Middle frontal gyrus (tissue), 1 donor: ENCODE measurements at regions not wholly inside any gene's neighbourhood (a gene's known extent, or its start where the extent isn't known, plus 50 kb on each side); places are given as distances from the start of the nearest gene placed in this dataset.
"Not testable (repeated sequence)": the region's sequence is repeated elsewhere in the genome, so short reads cannot be mapped to it uniquely, and the experiment has no call there.

Experiments
- DNase-seq: peaks from one replicate; pipeline ENCODE4 v3.0.0-alpha.2; 2015; ENCODE audit warnings: low spot score; ENCODE audit errors: extremely low spot score

DNA sequence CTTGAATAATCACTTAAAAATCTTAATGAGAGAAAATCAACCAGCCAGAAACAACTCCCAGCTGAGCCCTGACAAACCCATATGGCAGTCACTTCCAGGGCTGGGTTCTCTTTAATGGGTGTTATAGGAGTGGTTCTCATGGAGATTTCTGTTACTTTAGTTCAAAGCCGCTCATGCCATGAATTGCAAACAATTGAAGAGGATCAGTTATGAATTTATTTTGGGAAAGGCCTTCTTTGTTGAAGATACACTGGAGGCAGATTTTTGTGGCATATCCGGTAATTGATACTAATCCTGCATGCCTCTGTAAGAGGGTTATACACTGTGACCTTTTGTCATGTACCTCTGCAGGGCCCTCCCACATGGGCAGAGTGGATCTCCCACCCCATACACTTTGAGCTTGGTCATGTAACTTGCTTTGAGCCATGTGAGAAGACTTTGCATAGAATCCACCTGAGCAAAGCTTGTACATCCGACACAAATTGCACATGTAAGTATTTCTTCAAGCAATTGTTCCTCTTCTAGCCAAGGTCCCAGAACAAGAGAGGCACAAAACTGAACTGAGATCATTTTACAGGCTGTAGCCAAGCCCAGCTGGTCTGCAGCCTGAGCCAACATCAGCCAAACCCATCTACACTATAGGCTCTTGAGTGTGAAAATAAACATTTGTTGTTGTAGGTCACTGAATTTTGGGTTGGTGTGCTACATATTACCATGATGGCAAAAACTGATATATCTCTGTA lies 492.3 kb downstream of the PREX1 start:
- DNase-seq = no peak

DNA sequence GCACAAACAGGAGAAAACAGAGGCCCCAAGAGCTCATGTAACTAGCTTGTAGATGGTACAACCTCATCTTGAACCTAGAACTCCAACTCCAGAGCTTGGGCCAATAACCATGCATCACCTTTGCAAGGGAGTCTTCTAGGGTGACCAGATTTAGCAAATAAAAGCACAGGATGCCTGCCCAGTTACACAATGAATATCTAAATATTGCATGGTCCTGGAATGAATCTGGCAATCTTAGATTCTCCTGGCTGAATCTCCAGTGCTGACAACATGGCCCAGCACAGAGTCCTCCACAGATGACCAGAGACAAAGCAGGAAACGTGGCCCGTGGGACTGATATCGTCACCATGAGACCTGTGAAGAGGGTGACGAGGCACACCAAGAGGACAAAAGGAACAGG lies 494.1 kb downstream of the PREX1 start:
- DNase-seq = no peak

DNA sequence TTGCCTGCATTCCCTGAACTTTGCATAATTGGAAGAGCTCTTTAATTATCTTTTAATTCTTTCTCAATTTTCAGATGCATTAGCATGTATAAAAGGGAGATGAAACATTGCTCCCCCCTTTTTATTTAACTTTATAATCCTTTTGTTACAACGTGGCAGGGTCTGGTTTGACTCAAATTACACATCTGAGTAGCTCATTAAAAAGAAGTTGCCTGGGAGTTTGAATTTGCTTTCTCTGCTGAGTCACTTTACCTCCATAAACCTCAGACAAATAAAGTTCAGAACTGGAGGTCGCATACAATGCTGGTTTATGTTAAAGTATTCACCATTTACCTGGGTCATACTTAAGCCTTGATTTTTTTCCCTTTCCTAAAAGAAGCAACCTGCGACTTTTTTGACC lies 495.2 kb downstream of the PREX1 start:
- DNase-seq = no peak

DNA sequence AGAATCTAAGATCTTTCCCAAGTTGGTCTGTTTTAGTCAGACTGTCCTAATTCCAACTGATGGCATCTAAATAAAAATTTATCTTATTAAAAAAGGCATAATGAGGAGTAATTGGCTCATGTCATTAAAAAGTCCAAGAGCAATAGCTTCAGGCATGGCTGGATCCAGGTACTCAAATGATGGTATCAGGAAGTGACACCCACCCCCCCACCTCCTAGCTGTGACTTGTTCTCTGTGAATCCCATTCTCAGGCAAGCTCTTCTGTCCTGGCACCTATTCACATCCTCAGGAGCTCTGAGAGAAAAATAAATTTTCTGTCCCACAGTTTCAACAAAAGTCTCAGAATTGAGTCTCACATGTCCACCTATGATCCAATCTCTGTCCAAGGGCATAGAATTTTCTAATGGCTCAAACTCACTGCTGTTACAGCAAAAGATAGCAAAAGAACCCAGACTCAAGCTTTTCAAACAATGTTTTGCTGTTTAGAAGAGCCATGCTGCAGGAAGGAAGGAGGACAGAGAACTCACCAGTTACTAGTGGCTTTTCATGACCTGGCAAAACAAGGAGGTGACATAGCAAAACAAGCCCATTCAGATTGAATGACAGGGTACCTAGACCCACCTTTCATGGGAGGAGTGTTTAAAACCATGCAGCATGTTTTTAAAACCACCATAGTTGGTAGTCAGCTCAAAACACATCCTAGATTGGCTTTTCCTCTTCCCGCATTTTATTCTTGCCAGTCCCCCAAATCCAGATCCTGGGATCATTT lies 496.1 kb downstream of the PREX1 start:
- DNase-seq = no peak

DNA sequence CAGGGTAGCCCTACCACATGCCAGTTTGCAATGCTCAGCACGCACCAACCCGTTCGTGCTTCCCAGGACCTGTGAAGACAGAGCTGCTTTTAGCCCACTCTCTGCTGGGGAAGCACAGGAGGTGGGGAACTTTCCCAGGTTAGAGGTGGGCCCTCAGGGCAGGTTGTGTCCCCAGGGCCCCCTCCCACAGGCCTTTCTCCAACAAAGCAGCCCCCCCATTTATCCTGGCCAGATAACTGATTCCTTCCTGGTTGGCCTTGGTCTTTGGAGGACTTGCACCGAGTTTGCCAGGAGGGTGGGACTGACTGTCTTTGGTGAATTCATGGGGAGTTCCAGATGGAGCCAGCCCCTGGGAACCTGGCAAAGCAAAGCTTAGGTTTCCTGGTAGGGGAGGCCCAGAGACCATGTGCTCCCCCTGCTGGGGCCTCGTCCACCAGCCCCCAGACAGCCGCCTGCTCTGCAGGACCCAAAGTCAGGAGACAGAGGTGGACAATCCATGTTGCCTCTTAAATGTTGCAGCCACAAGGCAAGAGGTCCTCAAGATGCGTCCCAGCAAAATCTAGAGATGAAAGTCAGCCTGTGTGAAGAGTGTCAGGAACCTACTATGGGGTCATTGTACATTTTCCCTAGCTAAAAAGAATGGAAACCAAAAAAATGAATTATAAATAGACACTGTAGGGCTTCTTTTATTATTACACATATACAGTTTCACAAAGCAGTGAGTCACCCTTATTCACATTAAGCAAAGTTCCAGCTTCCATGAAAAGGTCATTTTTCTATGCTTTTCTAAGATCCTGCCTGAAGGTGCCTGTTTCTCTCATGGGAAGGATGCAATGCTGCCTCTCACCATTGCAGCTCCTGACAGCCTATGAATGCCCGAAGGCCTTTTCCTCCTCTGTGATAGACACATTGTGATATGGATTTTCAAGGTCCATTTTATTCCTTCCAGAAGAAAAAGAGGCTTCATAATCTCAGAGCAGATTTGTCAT lies 497.8 kb downstream of the PREX1 start:
- DNase-seq = no peak

DNA sequence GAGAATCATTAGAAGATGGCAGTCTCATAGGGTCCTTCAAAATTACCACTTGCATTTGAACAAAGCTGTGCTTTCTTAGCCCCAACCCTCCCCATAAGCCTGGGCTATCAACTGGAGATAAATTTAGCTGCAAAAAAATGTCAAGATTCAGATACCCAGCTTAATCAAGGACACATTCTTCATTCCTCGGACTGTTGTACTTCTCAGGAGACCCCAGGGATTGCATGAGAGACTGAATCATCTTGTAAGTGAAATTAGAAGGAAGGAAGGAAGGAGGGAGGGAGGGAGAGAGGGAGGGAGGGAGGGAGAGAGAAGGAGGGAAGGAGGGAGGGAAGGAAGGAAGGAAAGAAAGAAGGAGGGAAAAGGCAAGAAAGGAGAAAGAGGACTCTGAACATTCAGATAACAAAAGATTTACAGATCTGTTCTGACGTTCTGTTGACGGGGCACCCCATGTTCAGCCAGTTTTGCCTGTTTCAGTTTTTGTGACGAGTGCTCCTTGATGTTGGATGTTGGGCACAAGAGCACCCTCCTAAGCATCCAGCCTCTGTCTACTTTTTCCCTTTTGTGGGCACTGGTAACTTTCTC lies 498.7 kb downstream of the PREX1 start:
- DNase-seq = no peak

DNA sequence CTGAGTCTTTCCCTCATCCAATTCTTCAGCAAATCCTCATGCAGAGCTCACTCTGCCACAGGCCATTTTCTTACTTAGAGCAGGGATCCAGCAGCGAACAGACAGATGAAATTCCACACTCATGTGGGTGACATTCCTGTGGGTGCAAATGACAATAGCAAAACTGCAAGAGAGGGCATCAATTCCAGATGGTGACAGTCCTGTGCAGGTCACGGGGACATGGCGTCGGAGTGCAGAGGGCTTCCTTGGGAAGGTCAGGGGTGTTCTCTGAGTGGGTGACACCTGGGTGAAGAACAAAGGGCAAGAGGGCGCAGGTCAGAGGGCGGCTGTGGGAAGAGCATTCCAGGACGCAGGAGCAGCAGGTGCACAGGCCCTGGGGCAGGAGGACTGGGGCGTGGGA lies 500.0 kb downstream of the PREX1 start:
- not testable (repeated sequence) for DNase-seq

DNA sequence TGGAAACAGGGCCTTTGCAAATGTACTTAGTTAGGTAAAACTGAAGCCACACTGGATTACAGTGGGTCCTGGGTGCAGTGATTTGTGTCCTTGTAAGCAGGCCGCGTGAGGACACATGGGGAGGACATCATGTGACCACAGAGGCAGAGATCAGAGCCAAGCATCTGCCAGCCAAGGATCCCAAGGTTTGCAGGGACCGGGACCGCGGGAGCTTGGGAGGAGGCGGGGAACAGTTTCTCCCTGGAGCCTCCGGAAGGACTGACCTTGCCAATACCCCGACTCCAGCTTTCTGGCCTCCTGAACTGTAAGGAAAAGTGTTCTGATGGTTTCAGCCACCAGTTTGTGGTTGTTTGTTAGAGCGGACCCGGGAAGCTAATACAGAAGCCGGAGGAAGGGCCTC lies 500.9 kb downstream of the PREX1 start:
- DNase-seq = no peak

DNA sequence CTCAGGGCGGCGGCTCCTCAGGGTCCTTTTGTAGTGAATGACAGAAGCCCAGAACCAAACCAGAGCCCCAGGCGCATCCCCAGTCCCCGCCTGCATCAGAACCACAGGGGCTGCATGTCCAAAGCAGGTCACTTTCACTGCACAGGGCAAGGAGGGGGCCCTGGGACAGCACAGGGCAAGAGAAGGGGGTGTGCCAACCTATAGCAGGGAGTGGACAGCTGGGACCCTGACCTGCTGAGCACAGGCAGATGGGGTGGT lies 501.4 kb downstream of the PREX1 start:
- DNase-seq = no peak

DNA sequence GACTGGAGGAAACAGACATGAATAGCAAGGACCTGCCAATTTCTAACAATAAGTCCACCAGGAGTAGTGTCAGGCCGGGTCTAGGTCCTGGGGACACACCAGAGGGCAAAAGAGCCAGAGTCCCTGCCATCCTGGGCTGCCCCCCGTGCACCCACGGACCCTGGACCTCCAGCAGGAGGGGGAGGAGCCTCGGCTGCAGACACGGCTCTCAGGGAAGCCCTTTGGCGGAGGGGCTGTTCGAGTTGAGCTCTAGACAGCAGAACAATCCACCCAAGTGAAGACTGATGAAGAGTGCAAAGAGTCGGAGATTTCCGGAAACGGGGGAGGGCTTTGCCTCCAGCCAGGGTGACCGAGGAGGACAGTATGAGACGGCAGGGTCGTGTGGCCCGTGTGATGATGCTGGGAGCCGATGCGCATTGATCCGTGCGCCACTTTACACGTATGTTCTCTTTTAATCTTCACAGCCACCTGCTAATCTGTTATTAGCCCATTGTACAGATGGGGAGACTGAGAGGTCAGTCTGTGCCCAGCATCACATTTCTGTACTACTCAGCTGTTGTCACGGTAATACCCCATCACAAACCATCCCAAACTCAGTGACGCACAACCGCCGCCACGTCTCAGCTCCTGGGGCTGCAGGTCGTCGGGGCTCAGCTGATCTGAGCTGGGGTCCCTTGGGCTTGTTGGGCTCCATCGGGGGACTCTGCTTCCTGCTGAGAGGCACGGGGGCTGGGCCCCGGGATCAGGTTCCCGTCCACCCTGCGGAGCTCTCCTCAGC lies 502.0 kb downstream of the PREX1 start:
- no peak for DNase-seq

DNA sequence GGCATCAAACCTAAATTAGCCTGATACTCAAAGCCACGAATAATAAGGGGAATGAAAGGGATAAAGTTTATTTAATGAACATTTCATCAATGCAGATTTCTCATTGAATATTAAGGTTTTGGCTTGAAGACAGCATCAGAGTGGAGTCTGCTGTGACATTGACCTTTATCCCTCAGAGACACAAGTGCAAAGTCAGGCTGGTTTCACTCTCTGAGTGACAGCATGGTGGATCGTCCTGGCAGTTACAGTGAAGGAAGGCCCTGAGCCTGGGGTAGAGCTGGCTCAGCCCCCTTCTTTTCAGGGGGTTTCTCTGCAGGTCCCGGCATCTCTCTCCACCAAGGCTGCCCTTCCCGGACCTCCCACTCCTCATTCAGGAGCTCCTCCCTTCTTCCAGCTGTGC lies 503.1 kb downstream of the PREX1 start:
- no peak for DNase-seq

DNA sequence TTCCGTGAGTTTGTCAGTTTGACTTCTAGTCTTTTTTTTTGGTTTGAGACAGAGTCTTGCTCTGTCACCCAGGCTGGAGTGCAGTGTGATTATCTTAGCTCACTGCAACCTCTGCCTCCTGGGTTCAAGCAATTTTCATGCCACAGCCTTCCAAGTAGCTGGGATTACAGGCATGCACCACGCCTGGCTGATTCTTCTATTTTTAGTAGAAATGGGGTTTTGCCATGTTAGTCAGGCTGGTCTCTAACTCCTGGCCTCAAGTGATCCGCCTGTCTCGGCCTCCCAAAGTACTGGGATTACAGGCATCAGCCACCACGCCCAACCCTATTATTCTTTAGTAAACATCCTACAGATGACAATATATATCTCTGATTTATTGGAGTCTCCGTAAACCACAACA lies 506.5 kb downstream of the PREX1 start:
- DNase-seq = no peak

DNA sequence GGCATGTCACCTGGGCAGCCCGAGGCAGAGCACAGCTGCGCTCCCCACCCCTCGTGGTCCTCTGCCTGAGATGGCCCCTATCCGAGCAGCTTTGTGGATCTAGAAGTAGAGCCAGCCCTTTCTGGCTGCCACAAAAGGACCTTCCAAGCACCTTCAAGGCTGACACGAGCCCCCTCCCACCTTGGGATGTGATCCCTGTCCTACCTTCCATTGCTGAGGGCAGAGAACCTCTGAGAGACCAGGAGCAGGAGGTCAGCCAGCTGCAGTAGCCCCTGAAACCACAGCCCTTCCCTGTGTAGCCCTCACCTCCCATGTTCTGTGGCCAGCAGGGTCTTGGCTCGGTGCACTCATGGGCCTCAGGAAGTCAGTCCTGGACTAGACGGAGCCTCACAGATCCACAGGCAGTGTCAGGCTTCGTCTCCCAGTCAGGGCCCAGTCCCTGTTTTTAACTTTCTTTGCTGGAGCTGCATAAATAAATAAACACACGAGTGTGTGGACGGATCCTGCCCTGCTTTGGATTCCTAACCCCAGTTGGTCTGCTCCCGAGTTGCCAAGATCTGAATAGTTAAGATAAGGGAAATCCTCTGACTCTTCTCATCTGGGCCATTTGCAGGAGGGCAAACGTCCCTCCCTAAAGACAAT lies 507.7 kb downstream of the PREX1 start:
- no peak for DNase-seq

DNA sequence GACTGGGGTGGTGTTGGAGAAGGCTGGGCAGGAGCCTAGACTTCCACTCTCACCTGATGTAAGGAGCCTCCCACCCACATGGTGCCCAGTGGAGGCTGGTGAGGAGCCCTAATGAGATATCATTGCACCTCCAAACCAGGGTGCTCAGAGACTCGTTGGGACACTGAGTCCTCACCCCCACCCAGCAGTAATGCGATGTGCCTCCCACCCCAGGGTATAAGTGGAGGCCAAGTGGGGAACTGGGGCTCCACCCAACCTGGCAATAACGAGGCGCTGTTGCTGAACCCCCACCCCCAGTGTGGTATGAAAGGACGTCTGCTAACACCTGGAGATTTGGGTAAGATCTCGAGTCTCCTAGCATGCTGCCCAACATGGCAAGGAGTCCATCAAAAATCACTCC lies 510.2 kb downstream of the PREX1 start:
- no peak for DNase-seq

DNA sequence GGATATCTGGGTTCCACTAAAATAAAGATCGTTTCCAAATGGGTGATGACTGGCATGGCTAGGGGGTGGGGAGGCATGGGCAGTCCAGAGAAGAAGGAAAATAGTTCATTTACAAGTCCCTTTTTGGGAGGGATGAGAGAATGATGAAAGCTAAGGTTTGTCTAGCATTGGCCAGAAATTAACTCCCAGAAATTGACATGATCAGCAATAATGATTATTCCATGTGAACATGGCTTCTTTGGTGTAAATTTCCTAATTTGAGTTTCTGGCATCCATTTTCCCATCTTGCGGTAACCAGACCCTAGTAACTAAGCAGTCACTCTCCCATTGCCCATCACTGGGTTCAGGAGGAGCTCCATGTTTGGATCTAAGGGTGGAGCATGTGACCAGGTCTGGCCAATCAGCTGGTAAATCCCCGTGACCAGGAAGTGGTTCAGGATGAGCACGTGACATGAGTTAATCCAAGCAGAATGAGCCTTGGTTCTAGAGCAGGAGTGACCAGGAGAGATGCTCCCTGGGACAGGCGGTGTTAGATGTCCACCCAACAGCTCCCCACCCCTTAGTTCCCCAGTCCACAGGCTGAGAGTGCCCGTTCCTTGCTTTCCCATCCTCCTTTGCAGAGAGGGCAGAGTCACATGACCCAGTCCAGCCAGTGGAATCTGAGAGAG lies 512.7 kb downstream of the PREX1 start:
- no peak for DNase-seq

DNA sequence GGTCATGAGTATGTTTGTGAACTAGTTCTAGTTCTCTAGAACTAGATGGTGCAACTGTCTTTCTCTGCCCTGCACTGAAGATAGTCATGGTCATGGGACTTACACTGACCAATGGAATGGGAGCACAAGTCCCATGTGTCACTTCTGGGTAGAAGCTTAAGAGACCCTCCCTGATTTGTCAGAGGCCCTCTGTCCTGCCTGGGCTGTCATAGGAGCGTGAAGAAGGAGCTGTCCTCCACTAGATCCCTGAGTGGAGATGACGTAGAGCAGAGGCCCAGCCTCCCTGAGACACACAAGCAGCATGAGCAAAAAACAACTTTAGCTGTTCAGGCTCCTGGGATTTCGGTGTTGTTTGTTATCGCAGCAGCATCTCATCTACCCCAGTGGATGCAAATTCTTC lies 514.5 kb downstream of the PREX1 start:
- DNase-seq = no peak

DNA sequence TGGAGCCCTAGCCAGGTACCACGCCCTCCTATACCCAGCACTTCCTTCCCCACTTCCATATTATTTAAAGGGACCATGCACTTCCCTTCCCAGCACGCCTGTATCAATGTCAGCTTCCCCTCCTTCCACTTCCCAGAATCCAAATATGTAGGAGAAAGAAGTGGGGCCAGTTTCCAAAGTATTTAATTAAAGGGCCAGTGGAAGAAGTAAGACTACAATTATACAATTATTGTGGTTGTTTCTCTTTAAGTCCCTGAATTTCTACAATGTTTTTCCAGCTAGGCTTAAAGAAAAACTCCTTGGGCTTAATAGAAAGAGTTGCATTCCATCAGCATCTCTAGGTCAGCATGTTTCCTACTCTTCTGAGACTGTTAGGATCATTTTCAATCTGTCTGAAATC lies 515.8 kb downstream of the PREX1 start:
- no peak for DNase-seq

DNA sequence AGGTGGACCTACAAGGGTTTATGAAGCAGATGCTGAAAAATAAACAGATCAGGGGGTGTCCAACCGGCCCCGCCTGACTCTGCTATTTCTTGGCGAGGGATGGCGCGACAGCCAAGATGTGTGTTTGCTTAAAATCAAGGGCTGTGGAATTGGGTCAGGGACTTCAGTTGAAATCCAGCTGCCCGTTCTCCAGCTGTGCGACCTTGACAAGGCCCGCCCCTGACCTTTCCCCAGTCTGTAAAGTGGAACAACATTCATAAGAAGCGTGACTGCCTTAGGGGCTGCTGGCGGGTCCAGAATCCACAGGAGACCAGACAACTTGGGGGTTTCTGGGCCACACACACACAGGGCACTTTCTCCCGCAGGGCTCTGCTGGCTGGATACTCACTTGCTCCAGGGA lies 517.5 kb downstream of the PREX1 start:
- no peak for DNase-seq

DNA sequence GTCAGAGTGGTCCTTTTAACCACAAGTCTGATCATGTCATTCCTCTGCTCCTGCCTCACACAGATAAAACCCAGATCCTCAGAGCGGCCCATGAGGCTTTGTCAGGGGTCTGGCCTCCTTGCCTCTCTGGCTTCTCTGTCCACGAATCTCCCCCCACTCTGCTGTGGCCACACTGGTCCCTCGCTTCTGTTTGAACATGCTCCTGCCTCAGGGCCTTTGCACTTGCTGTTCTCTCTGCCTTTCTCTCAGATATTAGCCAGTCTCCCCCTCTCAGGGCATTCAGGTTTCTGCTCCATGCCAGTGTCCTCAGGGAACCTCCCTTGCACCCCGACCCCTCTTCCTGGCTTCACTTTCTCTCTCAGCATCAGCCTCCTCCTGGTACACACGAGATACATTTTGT lies 518.5 kb downstream of the PREX1 start:
- DNase-seq = no peak

DNA sequence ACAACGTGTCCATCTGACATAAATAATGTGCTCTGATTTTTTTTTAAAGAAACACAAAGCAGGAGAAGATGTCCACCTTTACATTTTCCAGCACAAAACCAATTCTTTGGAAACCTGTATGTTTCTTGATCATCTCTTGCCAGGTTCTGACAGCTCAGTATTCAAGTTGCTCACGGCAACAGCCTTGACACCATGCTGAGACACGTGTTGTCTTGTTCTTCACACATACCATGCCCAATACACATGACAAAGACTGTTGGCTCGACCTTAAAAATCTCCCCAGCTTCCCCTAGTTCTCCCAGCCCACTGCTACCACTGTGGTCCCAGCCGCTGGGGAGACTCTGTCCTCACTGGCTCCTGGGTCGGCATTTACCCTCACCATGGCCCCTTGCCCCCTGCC lies 518.9 kb downstream of the PREX1 start:
- no peak for DNase-seq
